NCI-H2171 treated with DMSO at 0.1 percent for 48 hours (cell line): ENCODE measurements at regions not wholly inside any gene's neighbourhood (a gene's known extent, or its start where the extent isn't known, plus 50 kb on each side); places are given as distances from the start of the nearest gene placed in this dataset.
A peak's percentile ranks its signal among the peaks of the same experiment; 100 is the strongest.

Source experiments
- DNase-seq: peaks from one replicate; lab custom pipeline; 2025; lab: John Stamatoyannopoulos, UW

- DNase-seq, result no peak
These were observed 351.4 kb upstream of the CDH20 start for GRCh38 chr18:60981682-60982328.

- DNase-seq, result no peak
These were observed 350.9 kb upstream of the CDH20 start for GRCh38 chr18:60982329-60982695.

DNA sequence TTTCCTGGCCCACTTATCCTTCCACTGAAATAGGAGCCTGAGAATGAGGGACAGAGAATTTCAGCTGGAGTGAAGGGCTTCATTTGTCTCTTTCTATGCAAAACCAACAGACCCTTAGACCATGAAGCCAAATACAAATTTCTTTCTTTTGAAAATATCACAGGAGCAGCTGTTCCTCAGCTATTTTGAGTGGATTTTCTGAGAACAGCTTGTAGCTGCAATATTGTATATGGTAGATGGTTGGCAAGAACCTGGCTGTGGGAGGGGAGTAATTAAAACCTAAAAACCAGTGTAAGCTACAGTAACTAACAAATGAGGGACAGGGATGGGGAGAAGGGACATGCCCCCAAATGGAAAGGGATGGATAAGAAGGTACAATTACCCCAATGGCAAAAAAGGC is 350.3 kb upstream of the CDH20 start:
- DNase-seq, result no peak

DNA sequence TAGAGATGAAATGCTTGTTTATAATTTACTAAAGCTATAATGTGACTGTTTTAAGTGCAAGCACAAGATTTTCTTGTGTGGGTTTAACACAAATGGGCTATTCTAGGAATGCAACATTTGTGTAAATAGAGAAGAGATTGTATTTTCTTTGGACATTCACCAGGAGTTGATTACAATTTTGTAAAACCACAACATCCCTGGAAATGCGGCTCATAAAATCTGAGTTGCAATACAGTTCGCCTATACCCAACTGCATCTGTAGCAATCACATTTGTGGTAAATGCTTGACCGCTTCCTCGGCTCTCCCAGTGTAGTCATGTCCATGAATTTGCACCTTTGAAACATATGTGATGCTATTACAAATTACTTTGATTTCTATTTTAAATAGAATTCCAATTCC is 348.7 kb upstream of the CDH20 start:
- DNase-seq, result no peak

- no peak for DNase-seq
These were observed 345.3 kb upstream of the CDH20 start for GRCh38 chr18:60987963-60988362.

DNA sequence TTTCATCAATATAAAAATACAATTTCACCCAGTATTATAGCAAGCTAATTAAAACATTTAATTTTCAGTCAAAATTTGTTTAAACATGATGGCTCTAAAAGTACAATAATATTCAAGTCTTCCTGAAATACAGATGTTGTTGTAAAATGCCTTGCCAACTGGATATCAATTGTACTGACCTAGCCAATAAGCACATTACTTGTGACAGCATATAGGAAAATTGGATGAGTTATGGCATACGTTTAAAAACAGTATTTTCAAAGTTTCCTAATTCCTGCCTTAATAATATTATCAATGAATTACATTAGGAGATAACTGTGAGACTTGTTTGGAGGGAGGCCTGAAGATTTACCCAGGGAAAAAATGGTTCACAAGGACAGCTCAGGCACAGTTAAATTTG is 336.9 kb upstream of the CDH20 start:
- no peak for DNase-seq

- DNase-seq, result no peak
These were observed 336.4 kb upstream of the CDH20 start for GRCh38 chr18:60996822-60997221.

DNA sequence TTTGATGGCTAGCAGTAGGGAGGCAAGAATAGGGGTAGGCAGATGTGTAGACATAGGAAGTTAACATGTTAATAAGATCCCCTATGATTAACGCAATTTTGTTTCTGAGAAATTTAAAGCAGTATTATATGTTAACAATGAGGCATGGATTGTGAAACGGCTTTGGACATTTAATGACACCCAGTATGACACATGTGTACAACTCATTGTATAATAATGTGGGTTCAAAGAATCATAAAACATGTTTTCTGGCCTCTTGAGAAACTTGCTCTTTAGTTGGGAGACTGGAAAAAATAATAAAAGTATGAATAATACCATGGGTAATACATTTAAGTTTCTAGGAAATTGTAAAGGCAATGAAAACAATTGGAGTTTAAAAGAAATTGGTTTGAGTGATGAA is 332.1 kb upstream of the CDH20 start:
- no peak for DNase-seq

GRCh38 chr18:61006687-61007224 is 326.5 kb upstream of the CDH20 start:
- DNase-seq, result no peak

- DNase-seq, result no peak
These were observed 313.6 kb upstream of the CDH20 start for GRCh38 chr18:61019338-61020301.

DNA sequence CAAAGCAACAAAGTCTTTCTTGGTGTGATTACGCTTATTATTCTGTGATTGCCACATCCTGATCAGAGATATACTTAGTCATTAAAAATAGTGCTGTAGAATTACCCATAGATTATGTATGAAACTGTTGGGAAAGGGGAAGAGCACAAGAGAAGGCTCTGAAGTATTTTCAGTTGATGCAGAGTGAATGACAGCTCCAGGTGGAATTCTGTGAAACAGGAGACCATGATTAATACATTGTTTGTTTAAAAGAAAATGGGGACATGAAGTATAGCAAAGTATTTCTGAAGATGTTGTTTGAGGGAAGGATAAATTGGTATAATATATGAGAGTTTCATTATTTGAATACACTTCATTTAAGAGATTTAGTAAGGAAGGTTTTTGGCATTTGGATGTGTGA is 307.6 kb upstream of the CDH20 start:
- no peak for DNase-seq

GRCh38 chr18:61031626-61032025 is 301.6 kb upstream of the CDH20 start:
- no peak for DNase-seq

GRCh38 chr18:61034580-61034979 is 298.6 kb upstream of the CDH20 start:
- DNase-seq, result no peak

DNA sequence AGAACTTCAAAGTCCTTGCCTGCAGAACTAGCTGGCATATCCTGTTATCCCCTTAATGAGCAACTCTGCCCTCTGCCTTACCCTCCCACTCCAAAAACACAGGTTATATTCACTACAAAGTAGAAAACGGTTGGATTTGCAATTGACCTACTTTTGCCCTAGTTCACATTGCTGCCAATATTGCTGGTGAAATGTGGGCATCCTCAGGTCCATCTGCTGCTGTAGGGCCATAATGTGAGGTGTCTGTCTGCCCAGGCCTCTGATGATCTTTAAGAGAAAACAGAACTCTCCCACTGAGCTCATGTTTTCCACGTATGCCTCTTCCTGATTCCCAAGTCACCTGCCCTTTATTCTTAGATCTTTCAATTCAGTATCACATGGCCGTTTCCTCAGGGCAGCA is 294.0 kb upstream of the CDH20 start:
- DNase-seq, result no peak

GRCh38 chr18:61047794-61048193 is 285.4 kb upstream of the CDH20 start:
- no peak for DNase-seq

DNA sequence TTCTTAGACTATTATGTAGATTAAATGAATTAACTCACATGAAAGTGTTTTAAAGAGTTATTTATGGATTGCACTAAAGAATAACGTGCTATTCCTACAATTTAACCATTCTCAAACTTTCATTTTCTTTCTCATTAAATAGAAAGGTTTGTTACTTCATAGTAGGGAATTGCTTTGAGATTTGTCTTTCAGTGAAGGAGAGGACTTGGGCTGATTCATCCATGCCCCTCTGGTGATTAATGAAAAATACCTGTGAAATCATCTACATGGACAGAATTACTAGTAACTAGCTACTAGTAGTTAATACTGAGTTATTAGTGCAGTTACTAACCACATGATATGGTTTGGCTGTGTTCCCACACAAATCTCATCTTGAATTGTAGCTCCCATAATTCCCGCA is 275.8 kb upstream of the CDH20 start:
- DNase-seq, result no peak

- DNase-seq, result no peak
These were observed 271.0 kb upstream of the CDH20 start for GRCh38 chr18:61062258-61062657.

GRCh38 chr18:61064911-61065310 is 268.3 kb upstream of the CDH20 start:
- DNase-seq, result no peak

- DNase-seq, result no peak
These were observed 256.2 kb upstream of the CDH20 start for GRCh38 chr18:61076986-61077385.

DNA sequence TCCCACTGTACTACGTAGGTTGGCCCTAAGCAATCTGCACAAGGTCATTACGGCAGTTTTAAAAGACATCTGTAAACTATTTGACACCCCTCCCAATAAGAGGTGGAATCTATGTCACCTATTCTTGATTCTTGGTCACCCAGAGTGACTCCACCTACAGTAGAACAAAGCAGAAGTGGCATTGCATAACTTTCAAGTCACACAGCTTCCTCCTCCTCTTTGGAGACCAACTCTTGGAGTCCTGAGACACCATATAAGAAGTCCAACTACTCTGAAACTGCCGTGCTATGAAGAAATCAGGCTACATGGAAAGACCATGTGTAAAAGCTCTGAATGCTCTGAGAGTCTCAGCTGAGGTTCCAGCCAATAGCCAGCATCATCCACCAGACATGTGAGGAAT is 253.5 kb upstream of the CDH20 start:
- no peak for DNase-seq

DNA sequence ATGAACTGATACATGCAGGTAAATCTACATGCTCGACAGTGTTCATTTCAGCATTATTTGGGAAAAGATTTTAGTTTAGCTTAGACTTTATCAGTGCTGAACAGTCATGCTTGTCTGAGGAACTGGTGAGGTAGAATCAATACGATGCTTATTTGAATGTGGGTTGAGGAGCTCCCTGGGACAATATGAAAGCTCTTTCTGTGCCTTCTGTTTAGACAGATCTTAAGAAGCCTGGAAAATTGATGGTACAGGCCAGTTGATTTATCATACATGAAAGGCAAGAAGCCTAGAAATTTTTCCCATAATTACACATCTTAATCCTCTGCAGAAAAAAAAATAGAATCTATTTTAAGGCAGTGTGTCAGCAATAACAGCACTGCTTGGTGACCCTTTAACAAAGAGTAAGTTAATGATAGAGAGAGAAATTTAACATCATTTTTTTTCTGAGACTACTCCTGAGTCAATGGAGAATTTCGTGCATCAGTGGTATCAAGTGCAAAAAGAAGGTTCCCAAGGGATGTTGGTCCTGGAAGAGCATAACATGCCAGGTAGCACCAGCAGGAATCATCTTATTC is 252.2 kb upstream of the CDH20 start:
- peak; percentile 34 for DNase-seq

DNA sequence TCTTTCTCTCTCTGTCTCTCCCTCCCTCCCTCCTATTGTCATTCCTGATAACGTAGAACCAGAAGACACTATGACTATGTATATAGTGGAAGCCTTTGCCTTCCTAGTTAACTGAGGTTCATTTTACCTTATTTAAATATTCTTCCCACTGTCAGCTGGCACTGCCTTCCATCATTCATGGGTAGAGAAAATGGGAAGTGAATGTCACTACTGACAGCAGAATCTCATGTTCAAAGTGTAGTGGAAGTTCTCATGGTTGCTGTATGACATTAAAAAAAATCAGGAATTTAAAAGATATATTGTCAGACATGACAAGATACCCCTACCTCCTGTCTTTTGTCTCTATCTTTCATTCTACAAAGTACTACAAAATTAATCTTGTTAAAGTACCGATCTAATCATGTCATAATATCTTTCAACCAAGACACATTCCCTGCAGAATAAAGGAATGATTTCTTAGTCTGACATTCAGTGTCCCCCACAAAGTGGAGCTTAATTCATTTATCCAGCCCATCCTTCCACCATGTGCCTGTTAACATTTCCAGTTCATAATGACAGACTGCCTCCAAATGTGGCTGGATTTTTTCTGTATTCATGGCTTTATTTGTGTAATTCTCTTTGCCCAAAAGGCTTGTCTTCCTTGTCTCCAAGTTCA is 250.1 kb upstream of the CDH20 start:
- no peak for DNase-seq
